Stimulated activated naive CD8-positive, alpha-beta T cell treated with anti-CD3 and anti-CD28 coated beads, Interleukin-15, Interleukin-2, amounts not matched to agents 100 ng/mL and 50 ng/mL, for 24 hours (primary cell): ENCODE measurements at regions not wholly inside any gene's neighbourhood (a gene's known extent, or its start where the extent isn't known, plus 50 kb on each side); places are given as distances from the start of the nearest gene placed in this dataset.

ENCODE experiments used
- H3K27ac Mint-ChIP-seq: one replicate; pipeline ENCODE4 v1.8.0; 2021; ENCODE audit warnings: mild to moderate bottlenecking, mixed read lengths
- H3K27me3 Mint-ChIP-seq: one replicate; pipeline ENCODE4 v1.8.0; 2021; ENCODE audit warnings: mixed read lengths
- H3K36me3 Mint-ChIP-seq: one replicate; pipeline ENCODE4 v1.8.0; 2021; ENCODE audit warnings: low read depth, mixed read lengths
- H3K4me1 Mint-ChIP-seq: one replicate; pipeline ENCODE4 v1.8.0; 2021; ENCODE audit warnings: low read depth, mixed read lengths
- H3K4me3 Mint-ChIP-seq: one replicate; pipeline ENCODE4 v1.8.0; 2021; ENCODE audit warnings: mild to moderate bottlenecking, mixed read lengths
- H3K9me3 Mint-ChIP-seq: one replicate; pipeline ENCODE4 v1.8.0; 2021; ENCODE audit warnings: mixed read lengths

GRCh38 chr16:77539421-77540034, 104.7 kb upstream of the ADAMTS18 start:
- Mint-ChIP-seq H3K27ac (no peak overlapping the region), H3K4me3 (no peak overlapping the region), H3K4me1 (no peaks in the 10 kb centered on the region), H3K36me3 (no peaks in the 10 kb centered on the region), H3K9me3 (no peaks in the 10 kb centered on the region), H3K27me3 (peaks cover 10% of the 10 kb centered on the region)

GRCh38 chr16:77540646-77541045, 105.8 kb upstream of the ADAMTS18 start:
- Mint-ChIP-seq H3K27ac (no peak overlapping the region), H3K9me3 (no peaks in the 10 kb centered on the region), H3K4me3 (no peak overlapping the region), H3K4me1 (no peaks in the 10 kb centered on the region), H3K27me3 (peaks cover 10% of the 10 kb centered on the region), H3K36me3 (no peaks in the 10 kb centered on the region)

- H3K4me1 Mint-ChIP-seq: no peaks in the 10 kb centered on the region
- peaks cover 10% of the 10 kb centered on the region for H3K27me3 Mint-ChIP-seq
- no peaks in the 10 kb centered on the region for H3K9me3 Mint-ChIP-seq
- no peak overlapping the region for H3K27ac Mint-ChIP-seq
- no peaks in the 10 kb centered on the region for H3K36me3 Mint-ChIP-seq
- H3K4me3 Mint-ChIP-seq: no peak overlapping the region
Measured at GRCh38 chr16:77541165-77541564, 106.3 kb upstream of the ADAMTS18 start.

- H3K27me3 Mint-ChIP-seq: peaks cover 27% of the 10 kb centered on the region
Measured at GRCh38 chr16:77548151-77548550, 113.3 kb upstream of the ADAMTS18 start.

GRCh38 chr16:77548766-77549165, 113.9 kb upstream of the ADAMTS18 start:
- Mint-ChIP-seq H3K27ac (no peak overlapping the region), H3K27me3 (peaks cover 27% of the 10 kb centered on the region), H3K9me3 (no peaks in the 10 kb centered on the region), H3K4me1 (no peaks in the 10 kb centered on the region), H3K36me3 (no peaks in the 10 kb centered on the region), H3K4me3 (no peak overlapping the region)

More at GRCh38 chr16:77548151-77548550, 113.3 kb upstream of the ADAMTS18 start:
- H3K4me1 Mint-ChIP-seq: no peaks in the 10 kb centered on the region
- no peak overlapping the region for H3K4me3 Mint-ChIP-seq
- H3K27ac Mint-ChIP-seq: no peak overlapping the region
- no peaks in the 10 kb centered on the region for H3K9me3 Mint-ChIP-seq
- no peaks in the 10 kb centered on the region for H3K36me3 Mint-ChIP-seq

GRCh38 chr16:77549876-77550275, 115.0 kb upstream of the ADAMTS18 start:
- Mint-ChIP-seq H3K4me3 (no peak overlapping the region), H3K27me3 (peaks cover 27% of the 10 kb centered on the region), H3K4me1 (no peaks in the 10 kb centered on the region), H3K27ac (no peak overlapping the region), H3K36me3 (no peaks in the 10 kb centered on the region), H3K9me3 (no peaks in the 10 kb centered on the region)

- peaks cover 26% of the 10 kb centered on the region for H3K27me3 Mint-ChIP-seq
- no peak overlapping the region for H3K27ac Mint-ChIP-seq
- H3K36me3 Mint-ChIP-seq: no peaks in the 10 kb centered on the region
- no peaks in the 10 kb centered on the region for H3K4me1 Mint-ChIP-seq
- H3K4me3 Mint-ChIP-seq: no peak overlapping the region
- no peaks in the 10 kb centered on the region for H3K9me3 Mint-ChIP-seq
Measured at GRCh38 chr16:77551357-77551756, 116.5 kb upstream of the ADAMTS18 start.

GRCh38 chr16:77553130-77553529, 118.3 kb upstream of the ADAMTS18 start:
- peaks cover 18% of the 10 kb centered on the region for H3K27me3 Mint-ChIP-seq

GRCh38 chr16:77555126-77555525, 120.3 kb upstream of the ADAMTS18 start:
- no peaks in the 10 kb centered on the region for H3K36me3 Mint-ChIP-seq
- H3K27ac Mint-ChIP-seq: no peak overlapping the region
- H3K4me3 Mint-ChIP-seq: no peak overlapping the region
- no peaks in the 10 kb centered on the region for H3K4me1 Mint-ChIP-seq
- no peaks in the 10 kb centered on the region for H3K9me3 Mint-ChIP-seq
- peaks cover 15% of the 10 kb centered on the region for H3K27me3 Mint-ChIP-seq

More at GRCh38 chr16:77553130-77553529, 118.3 kb upstream of the ADAMTS18 start:
- H3K9me3 Mint-ChIP-seq: no peaks in the 10 kb centered on the region
- no peak overlapping the region for H3K4me3 Mint-ChIP-seq
- no peaks in the 10 kb centered on the region for H3K36me3 Mint-ChIP-seq
- no peaks in the 10 kb centered on the region for H3K4me1 Mint-ChIP-seq
- no peak overlapping the region for H3K27ac Mint-ChIP-seq

GRCh38 chr16:77555791-77556190, 121.0 kb upstream of the ADAMTS18 start:
- Mint-ChIP-seq H3K27ac (no peak overlapping the region), H3K4me1 (no peaks in the 10 kb centered on the region), H3K9me3 (no peaks in the 10 kb centered on the region), H3K36me3 (no peaks in the 10 kb centered on the region), H3K4me3 (no peak overlapping the region), H3K27me3 (peaks cover 14% of the 10 kb centered on the region)

- Mint-ChIP-seq H3K27ac (no peak overlapping the region), H3K27me3 (peaks cover 14% of the 10 kb centered on the region), H3K36me3 (no peaks in the 10 kb centered on the region), H3K4me1 (no peaks in the 10 kb centered on the region), H3K4me3 (no peak overlapping the region), H3K9me3 (no peaks in the 10 kb centered on the region)
Measured at GRCh38 chr16:77556201-77556873, 121.5 kb upstream of the ADAMTS18 start.

- Mint-ChIP-seq H3K4me3 (no peak overlapping the region), H3K36me3 (no peaks in the 10 kb centered on the region), H3K4me1 (no peaks in the 10 kb centered on the region), H3K9me3 (no peaks in the 10 kb centered on the region), H3K27me3 (peaks cover 16% of the 10 kb centered on the region), H3K27ac (no peak overlapping the region)
Measured at GRCh38 chr16:77557385-77557784, 122.6 kb upstream of the ADAMTS18 start.

GRCh38 chr16:77558786-77559185, 124.0 kb upstream of the ADAMTS18 start:
- Mint-ChIP-seq H3K36me3 (no peaks in the 10 kb centered on the region), H3K4me3 (no peak overlapping the region), H3K27me3 (peaks cover 28% of the 10 kb centered on the region), H3K4me1 (no peaks in the 10 kb centered on the region), H3K27ac (no peak overlapping the region), H3K9me3 (no peaks in the 10 kb centered on the region)

GRCh38 chr16:77562497-77562896, 127.7 kb upstream of the ADAMTS18 start:
- Mint-ChIP-seq H3K27me3 (peaks cover 38% of the 10 kb centered on the region), H3K27ac (no peak overlapping the region), H3K4me3 (no peak overlapping the region), H3K4me1 (no peaks in the 10 kb centered on the region), H3K9me3 (no peaks in the 10 kb centered on the region), H3K36me3 (no peaks in the 10 kb centered on the region)

GRCh38 chr16:77564791-77565390, 130.1 kb upstream of the ADAMTS18 start:
- Mint-ChIP-seq H3K27ac (no peak overlapping the region), H3K4me3 (no peak overlapping the region), H3K36me3 (no peaks in the 10 kb centered on the region), H3K4me1 (no peaks in the 10 kb centered on the region), H3K9me3 (no peaks in the 10 kb centered on the region), H3K27me3 (peaks cover 49% of the 10 kb centered on the region)
